Lung microvascular endothelial cell (primary cell): ENCODE measurements at regions not wholly inside any gene's neighbourhood (a gene's known extent, or its start where the extent isn't known, plus 50 kb on each side); places are given as distances from the start of the nearest gene placed in this dataset.
"Not testable (repeated sequence)": the region's sequence is repeated elsewhere in the genome, so short reads cannot be mapped to it uniquely, and the experiment has no call there.

Experiments
- DNase-seq, 2 donors: peaks; one replicate each; pipeline versions ENCODE4 v3.0.0 to v3.0.0-alpha.2; 2010; ENCODE audit warnings: low read depth in 2 of 2

DNA sequence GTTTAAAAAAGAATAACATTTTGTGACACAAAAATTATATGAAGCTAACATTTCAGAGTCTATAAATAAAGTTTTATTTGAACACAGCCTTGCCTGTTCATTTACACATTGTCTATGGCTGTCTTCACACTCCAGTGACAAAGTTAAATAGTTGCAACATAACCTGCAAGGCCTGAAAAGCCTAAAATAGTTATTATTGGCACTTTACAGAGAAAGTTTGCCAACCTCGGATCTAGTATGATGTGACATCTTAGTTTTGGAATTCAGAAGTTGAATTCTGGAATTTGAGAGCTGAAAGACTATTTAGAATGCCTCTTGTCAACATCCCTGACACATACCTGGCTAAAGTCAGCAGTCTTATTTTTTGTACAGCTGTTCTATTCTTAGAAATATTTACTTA, 68.3 kb downstream of the DYRK2 start:
- DNase-seq, result no peak

DNA sequence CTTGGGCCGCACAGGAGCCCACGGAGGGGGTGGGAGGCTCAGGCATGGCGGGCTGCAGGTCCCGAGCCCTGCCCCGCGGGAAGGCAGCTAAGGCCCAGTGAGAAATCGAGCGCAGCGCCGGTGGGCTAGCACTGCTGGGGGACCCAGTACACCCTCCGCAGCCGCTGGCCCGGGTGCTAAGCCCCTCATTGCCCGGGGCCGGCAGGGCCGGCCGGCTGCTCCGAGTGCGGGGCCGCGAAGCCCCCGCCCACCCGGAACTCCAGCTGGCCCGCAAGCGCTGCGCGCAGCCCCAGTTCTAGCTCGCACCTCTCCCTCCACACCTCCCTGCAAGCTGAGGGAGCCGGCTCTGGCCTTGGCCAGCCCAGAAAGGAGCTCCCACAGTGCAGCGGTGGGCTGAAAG, 70.8 kb downstream of the DYRK2 start:
- not testable (repeated sequence) for DNase-seq

DNA sequence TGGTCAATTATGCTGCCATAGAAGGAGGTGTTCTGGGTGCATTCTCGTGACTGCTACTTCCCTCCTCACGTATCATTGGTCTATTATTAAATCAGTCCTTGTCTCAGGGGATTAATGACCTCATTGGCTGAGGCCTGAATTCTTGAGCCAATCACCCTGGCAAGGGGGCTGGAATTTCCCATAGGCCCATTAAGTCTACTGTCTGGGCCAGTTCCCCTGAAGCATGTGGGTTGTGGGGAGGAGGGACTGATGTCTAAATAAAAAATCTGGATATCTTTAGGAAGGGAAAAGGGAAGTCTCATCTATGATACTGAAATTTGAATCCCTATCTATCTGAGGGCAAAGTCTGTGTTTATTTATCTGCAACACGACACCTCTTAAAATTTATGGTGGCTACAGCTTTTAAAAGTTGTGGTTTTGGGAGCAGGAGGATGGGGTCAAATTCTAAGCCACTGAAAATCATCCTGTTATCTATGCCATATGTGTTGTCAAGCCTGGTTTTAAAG, 71.9 kb downstream of the DYRK2 start:
- no peak for DNase-seq

DNA sequence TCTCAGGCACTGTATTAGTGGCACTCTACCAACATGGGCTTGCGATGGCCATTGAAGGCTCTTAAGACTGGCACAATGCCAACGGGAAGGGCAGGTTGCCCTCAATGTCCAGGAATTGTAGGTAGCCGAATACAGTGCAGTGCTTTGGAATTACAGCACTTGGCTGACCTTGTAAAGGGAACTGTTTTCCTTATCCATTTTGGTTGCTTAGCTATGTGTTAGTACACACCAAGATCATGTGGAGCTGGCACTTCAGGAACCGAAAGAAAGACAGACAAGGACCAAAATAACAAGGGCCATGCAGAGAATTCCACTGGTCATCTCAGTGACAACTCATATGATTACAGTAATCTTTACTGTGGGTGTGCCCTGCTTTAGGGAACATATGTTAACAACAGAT, 72.7 kb downstream of the DYRK2 start:
- DNase-seq, result peak in 1 of 2 donors; percentile 45

DNA sequence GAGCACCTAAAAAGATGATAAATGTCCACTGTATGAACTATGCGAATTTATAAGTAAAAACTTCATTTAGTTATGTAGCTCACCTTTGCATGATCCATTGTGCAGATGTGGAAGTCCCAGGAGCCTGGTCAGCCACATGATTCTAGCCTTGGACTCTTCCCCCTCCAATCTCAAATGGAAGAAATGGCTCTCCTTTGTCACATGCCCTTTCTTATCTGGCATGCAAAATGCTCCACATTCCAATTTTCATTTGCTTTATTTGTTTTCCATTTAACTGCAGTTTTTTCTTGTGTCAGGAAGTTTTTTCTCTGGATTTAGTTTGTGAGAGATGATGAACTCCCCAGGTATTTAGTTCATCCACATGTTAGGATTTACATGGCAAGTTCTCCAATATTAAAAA, 73.8 kb downstream of the DYRK2 start:
- DNase-seq, result no peak

DNA sequence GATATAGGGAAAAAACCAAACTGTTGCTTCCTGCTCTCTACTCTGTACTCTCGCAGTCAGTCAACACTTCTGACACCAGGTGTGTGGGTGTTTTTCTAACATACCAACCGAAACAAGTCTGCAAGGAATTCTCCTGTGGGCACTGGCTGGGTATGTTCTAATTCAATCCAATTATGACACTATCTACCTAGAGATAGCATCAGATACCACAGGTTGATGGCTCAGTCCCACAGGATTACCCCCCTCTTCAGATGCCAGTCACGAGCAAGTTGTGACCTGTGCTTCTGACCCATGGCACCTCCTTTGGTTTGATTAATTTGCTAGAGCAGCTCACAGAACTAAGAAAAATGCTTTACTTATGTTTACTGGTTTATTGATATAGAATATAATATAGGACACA, 78.3 kb downstream of the DYRK2 start:
- no peak for DNase-seq

DNA sequence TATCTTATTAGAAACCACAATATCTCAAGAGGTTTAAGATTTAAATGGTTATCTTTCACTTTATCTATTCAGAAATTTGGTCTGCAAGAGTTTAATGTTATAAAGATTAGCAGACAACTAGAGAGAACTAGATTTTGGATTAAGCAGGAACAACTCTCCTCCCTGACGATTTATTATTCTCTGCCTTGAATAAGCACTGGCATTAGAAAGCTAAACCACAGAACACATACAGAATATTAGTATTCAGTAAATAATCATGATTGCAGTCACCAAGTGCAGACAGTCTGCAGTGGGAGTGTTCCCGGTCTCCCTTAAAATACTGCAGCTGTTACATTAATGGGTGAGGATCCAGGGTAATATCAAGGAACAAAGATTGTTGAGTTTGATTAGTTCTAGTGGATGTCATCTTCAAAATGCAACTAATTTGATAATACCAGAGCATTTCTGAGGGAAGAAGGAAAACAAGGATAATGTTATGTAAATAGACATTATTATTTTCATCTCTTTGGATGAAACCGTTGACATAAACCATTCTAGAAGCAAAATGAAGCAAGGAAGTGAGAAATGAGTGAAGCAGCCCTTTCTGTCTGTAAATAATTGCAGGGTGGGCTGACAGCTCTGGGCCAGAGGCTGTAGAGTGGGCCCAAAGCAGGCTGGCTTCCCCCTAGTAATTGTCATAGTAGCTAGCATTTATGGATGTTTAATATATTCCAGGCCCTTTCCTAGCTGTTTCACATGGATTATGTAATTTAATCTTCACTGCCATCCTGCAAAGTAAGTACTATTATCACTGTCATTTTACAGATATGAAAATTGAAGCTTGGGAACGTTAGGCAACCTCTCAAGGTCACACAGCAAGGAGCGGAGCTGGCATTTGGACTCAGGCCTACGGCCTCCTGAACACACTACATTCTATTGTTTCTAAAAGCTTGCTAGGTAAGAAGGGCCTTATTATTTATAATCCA, 79.4 kb downstream of the DYRK2 start:
- no peak for DNase-seq

DNA sequence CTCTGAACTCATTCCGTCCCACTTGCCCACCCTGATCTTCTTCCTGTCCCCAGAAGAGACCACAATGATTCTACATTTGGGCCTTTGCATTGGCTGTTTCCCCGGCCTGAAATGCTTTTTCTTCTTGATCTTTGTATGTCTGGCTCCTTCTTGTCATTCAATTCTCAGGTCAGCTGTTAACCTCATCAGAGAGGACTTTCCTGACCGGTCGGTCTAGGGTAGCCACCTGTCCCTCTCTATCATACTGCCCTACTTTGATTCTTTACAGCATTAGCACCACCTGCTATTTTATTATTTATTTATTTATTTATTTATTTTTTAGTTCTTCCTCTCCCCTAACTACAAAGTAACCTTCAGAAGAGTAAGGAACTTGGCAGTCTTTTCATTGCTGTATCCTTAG, 84.3 kb downstream of the DYRK2 start:
- no peak for DNase-seq

DNA sequence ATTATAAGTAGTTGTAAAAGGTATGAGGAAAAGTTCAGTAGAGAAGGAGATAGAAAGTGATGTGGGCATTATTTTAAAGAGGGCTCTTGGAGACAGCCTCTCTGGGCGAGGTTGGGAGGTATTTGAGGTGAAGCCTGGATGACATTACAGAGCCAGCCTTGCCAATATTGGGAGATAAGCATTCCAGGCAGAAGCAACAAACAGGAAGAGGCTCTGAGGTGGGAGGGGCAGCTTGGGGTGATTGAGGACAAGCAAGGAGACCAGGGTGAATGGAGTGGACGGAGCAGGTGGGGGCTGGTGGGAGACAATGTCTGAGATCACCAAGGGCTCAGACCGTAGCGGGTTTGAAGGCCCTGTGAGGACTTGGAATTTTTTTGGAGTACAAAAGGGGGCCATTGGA, 87.3 kb downstream of the DYRK2 start:
- DNase-seq, result no peak

DNA sequence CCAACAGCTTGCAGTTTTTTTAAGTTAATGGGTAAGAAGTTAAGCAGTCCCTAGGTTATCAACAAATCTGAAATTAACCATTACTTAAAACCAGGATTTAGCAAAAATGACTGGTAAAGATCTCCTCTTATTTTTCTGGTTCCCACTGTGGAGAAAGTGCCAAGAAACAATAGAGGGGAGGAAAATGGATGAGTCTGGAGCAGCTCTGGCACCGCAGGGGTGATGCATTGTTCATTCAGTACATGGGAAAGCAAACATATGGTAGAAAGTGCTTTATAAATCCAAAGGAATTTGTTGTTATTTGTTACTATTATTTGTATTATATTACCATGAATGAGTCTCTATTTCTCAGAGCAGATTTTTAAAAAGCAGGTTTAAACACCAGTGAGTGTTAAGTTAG, 92.2 kb downstream of the DYRK2 start:
- DNase-seq, result no peak

DNA sequence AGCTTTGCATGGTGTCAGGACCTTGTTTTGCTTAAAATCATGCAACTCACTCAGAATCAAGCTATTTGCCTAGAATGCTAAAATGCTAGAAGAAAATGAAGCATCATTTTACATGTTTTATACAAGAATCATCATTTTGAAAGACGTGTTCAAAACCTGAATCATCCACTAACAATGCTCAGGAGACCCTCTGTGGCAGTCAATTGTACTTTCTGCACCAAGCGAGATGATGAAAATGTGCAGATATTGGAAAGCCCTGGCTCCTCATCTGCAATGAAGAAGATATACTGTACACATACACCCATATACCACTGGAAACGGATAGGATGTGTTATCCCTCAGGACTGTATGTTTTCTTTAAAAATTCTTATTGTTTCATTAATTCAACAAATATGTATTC, 92.7 kb downstream of the DYRK2 start:
- no peak for DNase-seq

DNA sequence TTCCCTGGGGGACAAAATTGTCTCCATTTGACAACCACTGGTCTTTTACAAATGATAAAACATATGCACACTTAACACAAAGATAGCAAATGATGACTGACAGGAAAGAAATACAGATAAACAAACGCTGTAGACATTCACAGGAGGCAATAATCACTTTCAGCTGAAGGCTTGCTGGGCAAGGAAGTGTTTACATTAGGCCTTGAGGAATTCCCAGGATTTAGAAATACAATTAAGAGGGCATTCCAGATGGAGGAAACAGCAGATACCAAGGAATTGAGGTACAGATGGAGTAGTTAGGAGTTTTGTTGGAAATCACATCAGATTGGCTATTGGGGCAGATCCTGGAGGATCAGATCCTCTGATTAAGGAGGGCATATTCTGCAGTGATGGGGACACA, 93.9 kb downstream of the DYRK2 start:
- DNase-seq, result no peak

DNA sequence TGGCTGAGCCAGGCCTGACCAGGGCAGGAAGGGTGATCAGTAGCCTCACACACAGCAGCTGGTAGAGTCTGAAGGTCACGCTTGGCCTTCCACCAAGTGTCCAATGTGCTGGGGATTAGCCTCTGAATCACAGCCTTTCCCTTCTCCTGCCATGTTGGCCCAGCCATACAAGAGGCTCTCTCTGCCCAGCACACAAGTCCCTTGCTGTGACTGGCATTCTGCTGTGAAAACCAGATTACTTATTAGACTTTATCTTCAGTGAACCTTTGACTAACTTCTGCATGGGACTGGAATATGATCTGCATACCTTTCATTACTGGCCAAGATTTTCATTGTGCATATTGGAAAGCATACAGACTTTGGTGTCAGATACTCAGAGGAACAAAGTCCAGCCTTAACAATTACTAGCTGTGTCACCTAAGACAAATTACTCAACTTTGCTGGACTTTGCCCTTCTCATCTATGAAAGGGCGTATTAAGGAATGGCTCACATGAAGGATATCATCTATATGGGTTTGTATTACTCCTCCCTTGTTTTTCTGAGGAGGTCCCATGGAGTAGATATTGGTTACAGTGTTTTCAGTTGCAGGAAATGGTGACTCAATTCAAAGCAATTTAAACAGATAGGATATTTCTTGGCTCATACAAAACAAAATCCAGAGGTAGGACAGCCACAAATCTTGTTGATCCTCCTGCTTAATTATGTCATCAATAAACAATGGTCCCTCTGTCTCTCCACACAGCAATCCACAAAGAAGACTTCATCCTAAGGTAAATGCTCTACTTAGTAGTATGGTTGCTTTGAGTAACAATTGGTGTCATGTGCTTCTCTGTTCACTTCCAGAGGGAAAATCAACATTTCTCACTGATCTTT, 99.6 kb downstream of the DYRK2 start:
- peak in 1 of 2 donors; percentile 22 for DNase-seq

DNA sequence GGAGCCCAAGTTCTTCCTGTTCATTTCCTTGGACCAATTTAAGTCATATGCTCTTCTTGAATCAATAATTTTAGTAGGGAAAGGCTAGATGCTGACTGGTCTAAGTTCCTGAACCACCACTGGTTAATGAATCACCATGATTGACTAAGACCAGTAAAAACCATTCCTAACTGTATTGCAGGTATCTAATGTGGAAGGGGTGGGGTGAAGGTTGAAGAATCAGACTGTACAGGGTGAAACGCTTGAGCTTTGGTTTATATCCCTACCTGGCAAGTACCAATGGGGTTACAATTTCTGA, 100.1 kb downstream of the DYRK2 start:
- DNase-seq, result no peak

DNA sequence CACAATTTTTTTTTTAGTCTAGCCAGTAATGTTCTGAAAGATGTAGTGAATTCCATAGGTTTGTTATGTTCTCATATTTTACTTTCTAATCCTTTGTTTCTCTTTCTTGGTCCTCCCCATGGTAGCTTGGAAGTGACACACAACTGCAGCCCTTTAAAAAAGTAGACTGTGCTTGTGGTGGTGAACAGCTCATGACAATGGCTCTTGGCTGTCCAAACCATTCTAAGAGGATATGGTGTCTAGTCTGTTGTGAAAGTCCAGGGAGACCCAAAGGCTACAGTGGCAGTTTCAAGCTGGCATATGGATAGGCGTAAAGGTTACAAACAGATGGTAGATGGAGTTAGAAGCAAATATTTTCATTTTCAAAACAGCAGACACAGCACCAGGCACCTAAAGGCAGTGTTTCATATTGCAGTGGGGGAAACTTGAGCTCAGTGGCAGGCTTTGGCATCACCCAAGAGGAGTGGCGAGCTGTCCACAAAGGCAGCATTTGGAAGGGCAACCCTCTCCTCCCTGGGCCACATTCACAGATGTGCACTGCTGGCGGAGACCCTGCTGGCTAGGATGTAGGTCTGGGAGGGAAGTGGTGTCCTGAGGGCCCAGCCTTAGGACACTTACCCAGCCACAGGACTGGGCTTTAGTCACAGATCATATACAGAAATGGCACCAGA, 102.1 kb downstream of the DYRK2 start:
- DNase-seq, result no peak

DNA sequence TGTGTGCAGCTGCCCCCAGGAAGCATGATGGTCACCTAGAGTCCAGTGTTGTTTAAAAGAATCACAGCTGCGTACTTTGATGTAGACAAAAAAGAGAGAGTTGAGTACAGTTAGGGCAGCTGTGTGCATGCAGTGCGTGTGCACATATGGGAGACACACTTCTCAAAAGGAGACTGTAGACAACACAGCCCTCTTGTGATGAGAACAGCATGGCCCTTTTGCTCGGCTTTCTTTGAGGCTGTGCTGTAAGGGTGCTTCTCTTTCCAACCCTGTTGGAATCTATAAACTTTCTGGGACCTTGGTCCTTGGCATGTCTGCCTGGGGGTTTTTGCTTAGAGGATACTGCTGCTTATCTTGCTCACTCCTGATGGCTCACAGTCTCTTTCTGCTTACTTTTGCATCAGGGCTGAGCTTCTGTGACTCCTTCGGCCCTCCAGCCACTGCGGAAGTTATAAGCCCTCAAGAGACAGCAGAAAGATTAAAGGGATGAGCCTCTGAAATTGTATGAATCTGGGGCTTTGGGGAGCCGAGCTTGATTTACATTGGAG, 102.9 kb downstream of the DYRK2 start:
- DNase-seq, result no peak

DNA sequence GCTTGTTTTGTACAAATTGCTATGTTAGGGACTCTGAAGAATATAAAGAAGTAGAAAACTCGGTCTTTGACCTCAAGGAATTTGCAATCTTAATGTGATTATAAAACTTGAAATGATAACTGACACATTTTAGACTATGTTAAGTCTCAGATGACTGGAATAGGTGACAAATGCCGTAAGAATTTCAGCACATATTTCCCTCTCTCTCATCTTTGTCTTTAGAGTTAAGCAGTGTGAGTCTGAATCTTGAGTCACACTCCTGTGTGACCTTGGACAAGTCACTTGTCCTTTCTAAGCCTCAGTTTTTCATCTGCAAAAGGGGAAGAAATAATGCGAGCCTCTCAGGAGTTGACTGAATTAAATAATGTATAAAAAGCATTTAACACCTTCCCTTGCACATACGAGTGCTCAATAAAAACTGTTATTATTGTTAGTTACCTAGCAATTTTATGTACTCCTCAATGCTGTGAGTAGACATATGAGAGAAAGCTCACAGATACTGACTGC, 103.7 kb downstream of the DYRK2 start:
- DNase-seq, result no peak

DNA sequence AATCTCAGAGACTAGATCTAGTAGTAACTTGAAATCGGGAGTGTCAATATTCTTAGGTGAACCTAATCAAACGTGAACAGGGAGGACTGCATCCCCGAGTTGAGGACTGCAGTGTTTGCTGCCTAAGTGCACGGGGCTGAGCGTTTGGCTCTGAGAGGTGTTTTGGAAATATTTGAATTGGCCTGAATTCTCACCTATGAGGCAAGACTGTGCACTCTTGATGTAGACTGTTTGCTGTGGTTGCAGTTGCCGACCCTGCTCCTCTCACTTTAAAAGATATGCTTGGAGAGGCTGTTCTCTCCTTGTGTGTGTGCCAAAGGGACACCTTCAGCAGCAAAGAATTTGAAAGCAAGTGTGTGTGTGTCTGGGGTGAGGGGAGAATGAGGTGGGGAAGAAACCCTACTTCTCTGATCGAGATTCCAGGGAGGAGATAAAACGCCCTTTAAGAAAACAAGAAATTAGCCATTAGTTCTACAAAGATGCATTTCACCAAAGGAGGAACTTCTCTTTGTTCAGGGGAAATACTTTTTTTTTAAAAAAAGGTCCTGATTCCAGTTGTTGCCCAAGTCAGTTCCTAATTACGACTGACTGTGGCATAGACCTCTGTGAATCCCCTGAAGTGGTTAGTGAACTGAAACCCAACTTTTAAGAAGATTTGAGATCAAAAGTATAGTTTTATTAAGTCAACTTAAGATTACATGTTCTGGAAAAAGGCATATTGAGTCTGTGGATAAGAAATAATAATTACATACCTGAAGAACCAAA, 106.6 kb downstream of the DYRK2 start:
- no peak for DNase-seq

DNA sequence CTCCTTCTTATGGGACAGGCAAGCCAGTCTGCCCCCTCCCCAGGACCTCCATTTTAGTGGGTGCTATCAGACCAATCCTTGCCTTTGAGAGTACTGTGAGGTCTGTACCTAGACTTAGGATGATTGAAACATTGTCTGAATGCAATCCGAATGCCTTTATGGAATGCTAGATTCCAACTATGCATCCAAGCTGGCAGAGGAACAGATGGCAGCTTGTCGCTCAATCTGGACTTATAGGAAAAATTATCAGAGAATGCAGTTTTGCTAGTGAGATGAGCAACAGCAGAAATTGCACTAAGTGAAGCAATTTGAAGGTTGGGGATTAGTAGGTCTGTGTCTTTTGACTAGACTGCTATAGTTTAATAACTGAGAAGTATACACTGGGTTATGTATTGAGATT, 109.1 kb downstream of the DYRK2 start:
- no peak for DNase-seq

DNA sequence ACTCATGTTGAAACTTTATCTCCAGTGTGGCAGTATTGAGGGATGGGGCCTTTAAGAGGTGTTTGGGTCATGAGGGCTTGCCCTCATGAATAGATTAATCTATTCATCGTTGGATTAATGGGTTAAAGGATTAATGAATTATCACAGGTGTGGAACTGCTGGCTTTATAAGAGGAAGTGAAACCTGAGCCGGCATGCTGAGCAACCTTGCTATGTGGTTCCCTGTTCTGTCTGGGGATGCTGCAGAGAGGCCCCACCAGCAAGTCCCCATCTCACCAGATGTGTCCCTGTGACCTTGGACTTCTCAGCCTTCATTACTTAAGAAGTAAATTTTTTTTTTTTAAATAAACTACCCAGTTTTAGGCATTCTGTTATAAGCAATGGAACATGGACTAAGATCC, 109.6 kb downstream of the DYRK2 start:
- DNase-seq, result no peak

DNA sequence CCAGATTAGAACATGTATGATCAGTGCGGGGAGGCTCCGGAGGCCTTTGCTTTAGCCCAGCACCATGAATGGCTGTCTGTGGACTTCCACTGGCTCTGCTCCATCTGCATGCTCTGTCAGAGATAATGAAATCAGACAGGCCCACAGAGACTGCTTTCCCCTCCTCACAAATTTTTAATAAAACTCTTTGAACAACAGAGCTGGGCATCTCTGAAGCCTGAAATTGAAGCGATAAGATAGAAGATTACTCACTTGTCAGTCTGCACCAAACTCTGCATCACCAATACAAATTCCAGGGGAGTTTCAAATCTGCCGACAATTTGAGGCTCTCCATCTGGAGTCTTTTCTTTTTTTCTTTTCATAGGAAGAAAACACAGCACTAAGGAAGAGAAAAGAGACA, 110.0 kb downstream of the DYRK2 start:
- DNase-seq, result no peak
